ENCODE measurements at regions not wholly inside any gene's neighbourhood (a gene's known extent, or its start where the extent isn't known, plus 50 kb on each side); places are given as distances from the start of the nearest gene placed in this dataset.

- DNase-seq, result no peak
Measured at GRCh38 chr2:35081001-35081621, 1274.5 kb upstream of the CRIM1 start.

- no peak for DNase-seq
Measured at GRCh38 chr2:35080231-35080910, 1275.2 kb upstream of the CRIM1 start.

GRCh38 chr2:35067420-35067819 lies 1288.2 kb upstream of the CRIM1 start:
- DNase-seq, result no peak

- no peak for DNase-seq
Measured at GRCh38 chr2:35063836-35064235, 1291.7 kb upstream of the CRIM1 start.

- DNase-seq, result no peak
Measured at GRCh38 chr2:35035883-35036282, 1319.7 kb upstream of the CRIM1 start.

GRCh38 chr2:35033748-35034147 lies 1321.8 kb upstream of the CRIM1 start:
- no peak for DNase-seq

GRCh38 chr2:35023545-35023944 lies 1332.0 kb upstream of the CRIM1 start:
- no peak for DNase-seq

GRCh38 chr2:35000453-35000852 lies 1355.1 kb upstream of the CRIM1 start:
- DNase-seq, result no peak

- no peak for DNase-seq
Measured at GRCh38 chr2:34998741-34999140, 1356.8 kb upstream of the CRIM1 start.

GRCh38 chr2:34997779-34998178 lies 1357.8 kb upstream of the CRIM1 start:
- peak; percentile 96 for DNase-seq

- no peak for DNase-seq
Measured at GRCh38 chr2:34995196-34995595, 1360.4 kb upstream of the CRIM1 start.

GRCh38 chr2:34991508-34992274 lies 1363.9 kb upstream of the CRIM1 start:
- DNase-seq, result peak; percentile 85

GRCh38 chr2:34985474-34985873 lies 1370.1 kb upstream of the CRIM1 start:
- peak; percentile 58 for DNase-seq

GRCh38 chr2:34980689-34981088 lies 1374.9 kb upstream of the CRIM1 start:
- no peak for DNase-seq

GRCh38 chr2:34979148-34979547 lies 1376.4 kb upstream of the CRIM1 start:
- DNase-seq, result no peak

- no peak for DNase-seq
Measured at GRCh38 chr2:34961822-34962221, 1362.7 kb upstream of the FAM98A start.

GRCh38 chr2:34954758-34955157 lies 1355.7 kb upstream of the FAM98A start:
- no peak for DNase-seq

- no peak for DNase-seq
Measured at GRCh38 chr2:34950797-34951196, 1351.7 kb upstream of the FAM98A start.

- no peak for DNase-seq
Measured at GRCh38 chr2:34949316-34949715, 1350.2 kb upstream of the FAM98A start.

GRCh38 chr2:34936089-34936488 lies 1337.0 kb upstream of the FAM98A start:
- no peak for DNase-seq

- DNase-seq, result peak; percentile 79
Measured at GRCh38 chr2:34912084-34912483, 1313.0 kb upstream of the FAM98A start.

GRCh38 chr2:34909992-34910705 lies 1311.0 kb upstream of the FAM98A start:
- DNase-seq, result no peak

- DNase-seq, result no peak
Measured at GRCh38 chr2:34907812-34908211, 1308.7 kb upstream of the FAM98A start.

Data from MV-4-11 (cell line).